MM.1S (cell line): ENCODE measurements at regions not wholly inside any gene's neighbourhood (a gene's known extent, or its start where the extent isn't known, plus 50 kb on each side); places are given as distances from the start of the nearest gene placed in this dataset.

Experiments
- DNase-seq: peaks from one replicate; pipeline ENCODE4 v3.0.0-alpha.2; 2015
- H2AFZ ChIP-seq: fragments of 300-600 bp; sonication (generic); 2 replicates; pipeline ENCODE4 v1.6.0; 2016; ENCODE audit warnings: antibody characterized with exemption, low read length
- H3F3A ChIP-seq: fragments of 300-600 bp; sonication (generic); 2 replicates; pipeline ENCODE4 v1.6.1; 2016; ENCODE audit warnings: mild to moderate bottlenecking, antibody characterized with exemption, low read length, moderate library complexity, mixed read lengths; ENCODE audit not compliant: insufficient read depth
- H3K27ac ChIP-seq: fragments of 300-600 bp; sonication (generic); 2 replicates; pipeline ENCODE4 v1.5.1; 2016; ENCODE audit warnings: mild to moderate bottlenecking, low read length
- H3K27me3 ChIP-seq: fragments of 300-600 bp; sonication (generic); replicated peaks from 2 replicates; pipeline ENCODE4 v1.6.0; 2016; ENCODE audit warnings: low read length; ENCODE audit not compliant: insufficient read depth
- H3K36me3 ChIP-seq: fragments of 300-600 bp; sonication (generic); replicated peaks from 2 replicates; pipeline ENCODE4 v1.6.1; 2016; ENCODE audit warnings: mild to moderate bottlenecking, low read length, mixed read lengths; ENCODE audit not compliant: insufficient read depth
- H3K4me1 ChIP-seq: fragments of 300-600 bp; sonication (generic); 2 replicates; pipeline ENCODE4 v1.6.1; 2016; ENCODE audit warnings: low read length, mixed read lengths
- H3K4me2 ChIP-seq: fragments of 300-600 bp; sonication (generic); 2 replicates; pipeline ENCODE4 v1.6.0; 2016; ENCODE audit warnings: low read depth, low read length
- H3K4me3 ChIP-seq: fragments of 300-600 bp; sonication (generic); 2 replicates; pipeline ENCODE4 v1.5.1; 2016; ENCODE audit warnings: low read length, mixed read lengths
- H3K79me2 ChIP-seq: fragments of 300-600 bp; sonication (generic); 2 replicates; pipeline ENCODE4 v1.6.1; 2016; ENCODE audit warnings: mixed run types, low read length, mixed read lengths
- H3K9ac ChIP-seq: fragments of 300-600 bp; sonication (generic); 2 replicates; pipeline ENCODE4 v1.6.1; 2016; ENCODE audit warnings: low read length, mixed read lengths
- H3K9me2 ChIP-seq: fragments of 300-600 bp; sonication (generic); replicated peaks from 2 replicates; pipeline ENCODE4 v1.6.1; 2016; ENCODE audit warnings: mild to moderate bottlenecking, low read length, mixed read lengths; ENCODE audit not compliant: insufficient read depth
- H3K9me3 ChIP-seq: fragments of 300-600 bp; sonication (generic); replicated peaks from 2 replicates; pipeline ENCODE4 v1.6.1; 2016; ENCODE audit warnings: mild to moderate bottlenecking, low read length, mixed read lengths; ENCODE audit not compliant: insufficient read depth
- H4K20me1 ChIP-seq: fragments of 300-600 bp; sonication (generic); 2 replicates; pipeline ENCODE4 v1.6.1; 2016; ENCODE audit warnings: mild to moderate bottlenecking, low read length, moderate library complexity, mixed read lengths; ENCODE audit not compliant: insufficient read depth
- CTCF ChIP-seq: fragments of 300-600 bp; sonication (generic); IDR thresholded peaks from 2 replicates; pipeline ENCODE4 v1.5.1; 2016; ENCODE audit warnings: antibody characterized with exemption, low read length, mixed read lengths
- EZH2 ChIP-seq: fragments of 300-600 bp; sonication (generic); optimal IDR thresholded peaks from 2 replicates; pipeline ENCODE3; 2017; ENCODE audit warnings: low read depth, mild to moderate bottlenecking, antibody characterized with exemption, low read length, mixed read lengths
- EZH2phosphoT487 ChIP-seq: fragments of 300-600 bp; sonication (generic); IDR thresholded peaks from 2 replicates; pipeline ENCODE4 v1.6.1; 2018; ENCODE audit warnings: antibody characterized with exemption, low read length

GRCh38 chr2:144071461-144071860, 448.5 kb downstream of the ZEB2 start:
- no peaks in the 10 kb centered on the region for H4K20me1 ChIP-seq
- H3K4me3 ChIP-seq: no peak overlapping the region
- H3K79me2 ChIP-seq: no peaks in the 10 kb centered on the region
- no peak for DNase-seq
- H3F3A ChIP-seq: no peaks in the 10 kb centered on the region
- H3K9me3 ChIP-seq: no peaks in the 10 kb centered on the region
- H2AFZ ChIP-seq: no peak overlapping the region
- H3K27ac ChIP-seq: no peak overlapping the region
- H3K27me3 ChIP-seq: no peaks in the 10 kb centered on the region
- TF ChIP-seq EZH2phosphoT487 (no peak), EZH2 (no peak), CTCF (no peak)
- no peak overlapping the region for H3K4me2 ChIP-seq
- no peaks in the 10 kb centered on the region for H3K36me3 ChIP-seq
- H3K9me2 ChIP-seq: no peaks in the 10 kb centered on the region
- H3K4me1 ChIP-seq: no peaks in the 10 kb centered on the region
- no peak overlapping the region for H3K9ac ChIP-seq

- Histone ChIP-seq H3K36me3 (no peaks in the 10 kb centered on the region), H3K9ac (no peak overlapping the region), H3K4me3 (no peak overlapping the region), H2AFZ (no peak overlapping the region), H3K4me1 (no peaks in the 10 kb centered on the region), H3K9me2 (no peaks in the 10 kb centered on the region), H3K79me2 (no peaks in the 10 kb centered on the region), H3K4me2 (no peak overlapping the region), H3K27me3 (no peaks in the 10 kb centered on the region), H4K20me1 (no peaks in the 10 kb centered on the region), H3F3A (no peaks in the 10 kb centered on the region), H3K27ac (no peak overlapping the region), H3K9me3 (no peaks in the 10 kb centered on the region)
- DNase-seq: no peak
- no peak for TF ChIP-seq EZH2
- no peak for TF ChIP-seq CTCF
- TF ChIP-seq EZH2phosphoT487: no peak
Measured at GRCh38 chr2:144067506-144067905, 452.4 kb downstream of the ZEB2 start.

- Histone ChIP-seq H3F3A (no peaks in the 10 kb centered on the region), H3K4me2 (no peak overlapping the region), H3K27ac (no peak overlapping the region), H3K9ac (no peak overlapping the region), H3K36me3 (no peaks in the 10 kb centered on the region), H3K79me2 (no peaks in the 10 kb centered on the region), H3K4me1 (no peaks in the 10 kb centered on the region), H4K20me1 (no peaks in the 10 kb centered on the region), H3K9me3 (no peaks in the 10 kb centered on the region), H3K27me3 (no peaks in the 10 kb centered on the region), H2AFZ (no peak overlapping the region), H3K4me3 (no peak overlapping the region), H3K9me2 (no peaks in the 10 kb centered on the region)
- no peak for DNase-seq
- no peak for TF ChIP-seq CTCF
- TF ChIP-seq EZH2phosphoT487: no peak
- TF ChIP-seq EZH2: no peak
Measured at GRCh38 chr2:144063602-144064001, 456.3 kb downstream of the ZEB2 start.
